HG03025 (cell line): ENCODE measurements at regions not wholly inside any gene's neighbourhood (a gene's known extent, or its start where the extent isn't known, plus 50 kb on each side); places are given as distances from the start of the nearest gene placed in this dataset.

Experiments
- ATAC-seq: cut with Tn5 transposase; IDR thresholded peaks from one replicate; pipeline ENCODE4 v1.9.1; 2021; ENCODE audit warnings: mild to moderate bottlenecking, moderate library complexity; ENCODE audit not compliant: unreplicated experiment, low FRiP score

DNA sequence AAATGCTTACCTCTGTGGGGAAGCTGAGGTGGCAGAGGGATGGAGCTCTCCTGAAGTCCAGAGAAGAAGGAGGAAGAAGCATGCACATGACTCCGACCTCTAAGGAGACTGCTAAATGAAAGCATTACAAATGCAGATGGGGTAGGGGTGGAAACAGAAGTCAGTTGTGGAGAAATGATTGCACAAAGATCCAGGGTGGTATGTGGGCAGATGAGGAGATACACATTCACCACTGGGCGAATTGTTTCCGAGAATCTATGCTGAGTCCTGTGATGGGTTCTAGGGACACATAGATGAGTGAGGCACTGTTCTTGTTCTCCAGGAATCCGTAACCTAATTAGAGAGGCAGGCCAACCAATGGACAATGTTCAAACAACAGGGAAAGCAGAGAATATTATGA lies 188.9 kb upstream of the ZBED5 start:
- ATAC-seq = no peak

DNA sequence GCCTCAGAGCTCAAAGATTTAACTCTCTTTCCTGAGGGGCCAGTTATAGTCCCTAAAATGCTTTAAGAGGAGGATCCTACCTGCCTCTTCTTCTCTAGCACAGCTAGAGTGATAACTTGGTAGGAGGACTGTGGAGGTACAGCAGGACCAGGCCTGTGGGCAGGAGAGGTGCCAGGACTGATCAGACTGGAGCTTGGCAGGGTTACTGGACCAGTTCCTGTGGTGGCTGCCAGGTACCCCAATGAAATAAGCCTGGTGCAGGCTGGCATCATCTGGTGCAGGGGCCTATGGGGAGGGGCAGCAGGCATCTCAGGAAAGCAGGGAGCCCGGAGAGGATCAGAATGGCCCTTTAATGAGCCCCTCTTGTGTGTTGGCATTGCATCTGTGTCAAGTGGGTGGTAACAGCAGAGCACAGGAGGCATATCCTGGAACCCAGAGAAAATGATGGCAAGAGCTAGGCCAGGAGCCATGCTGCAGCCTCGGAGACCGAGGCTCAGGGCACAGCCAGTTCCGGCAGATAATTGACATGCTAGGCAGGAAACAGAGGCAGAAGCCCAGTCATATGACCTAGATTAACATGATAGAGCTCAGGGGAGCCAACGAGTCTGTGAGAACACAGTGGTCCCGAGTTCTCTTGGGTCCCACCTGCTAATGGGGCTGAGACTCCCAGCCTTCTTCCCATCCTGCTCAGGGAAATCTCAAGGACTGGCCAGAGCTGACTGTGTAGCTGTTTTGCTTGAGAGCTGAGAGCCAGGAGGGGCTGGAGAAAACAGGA lies 187.5 kb upstream of the ZBED5 start:
- no peak for ATAC-seq

DNA sequence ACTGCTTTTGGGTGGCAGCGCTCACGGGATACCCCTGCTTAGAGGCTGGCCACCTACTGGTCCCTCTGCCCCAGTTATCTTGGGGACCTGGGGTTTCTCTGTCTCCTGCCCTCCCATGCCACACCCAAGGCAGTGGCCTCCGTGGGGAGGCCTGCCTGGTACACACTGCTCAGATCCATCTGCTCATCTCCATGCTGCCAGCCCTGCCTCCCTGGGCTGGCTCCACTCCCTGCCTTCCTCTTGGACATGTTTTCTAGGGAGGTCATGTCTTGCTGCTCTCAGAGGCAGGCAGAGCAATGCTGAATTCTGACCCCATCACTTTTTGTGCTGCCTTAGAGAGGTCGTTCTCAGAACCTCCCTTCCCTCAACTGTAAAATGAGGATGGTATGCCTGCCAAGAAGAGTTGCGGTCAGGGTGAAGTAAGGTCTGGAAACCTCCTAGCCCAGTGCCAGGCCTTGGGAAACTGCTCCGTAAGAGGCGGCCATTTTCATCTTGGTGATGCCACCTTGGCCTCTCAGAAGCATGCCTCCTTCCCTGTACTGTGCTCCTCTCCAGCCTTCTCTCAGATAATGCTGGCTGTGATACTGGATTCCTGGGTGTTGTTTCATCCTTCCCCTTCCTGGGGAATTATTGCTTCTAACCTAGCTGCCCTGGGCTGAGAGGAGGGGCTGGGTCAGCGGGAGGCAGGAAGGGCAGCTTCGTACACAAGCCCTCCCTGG lies 186.4 kb upstream of the ZBED5 start:
- no peak for ATAC-seq

DNA sequence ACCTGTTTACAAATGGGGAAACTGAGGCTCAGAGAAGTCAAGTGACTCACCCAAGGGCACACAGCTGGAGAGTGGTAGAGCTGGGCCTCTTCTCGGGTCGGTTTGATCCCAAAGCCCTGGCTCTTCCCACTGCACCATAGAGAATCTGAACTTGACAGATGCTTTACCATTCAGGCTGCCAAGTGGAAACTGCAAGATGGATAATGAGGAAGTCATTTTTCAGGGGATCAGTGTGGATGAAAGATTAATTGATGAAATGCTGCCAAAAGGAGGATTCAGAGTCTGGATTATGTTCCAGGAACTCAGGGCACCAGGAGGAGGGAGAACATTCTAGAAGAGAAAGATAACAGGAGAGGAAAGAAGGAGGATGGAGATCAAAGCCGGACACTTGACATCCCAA lies 185.9 kb upstream of the ZBED5 start:
- no peak for ATAC-seq

DNA sequence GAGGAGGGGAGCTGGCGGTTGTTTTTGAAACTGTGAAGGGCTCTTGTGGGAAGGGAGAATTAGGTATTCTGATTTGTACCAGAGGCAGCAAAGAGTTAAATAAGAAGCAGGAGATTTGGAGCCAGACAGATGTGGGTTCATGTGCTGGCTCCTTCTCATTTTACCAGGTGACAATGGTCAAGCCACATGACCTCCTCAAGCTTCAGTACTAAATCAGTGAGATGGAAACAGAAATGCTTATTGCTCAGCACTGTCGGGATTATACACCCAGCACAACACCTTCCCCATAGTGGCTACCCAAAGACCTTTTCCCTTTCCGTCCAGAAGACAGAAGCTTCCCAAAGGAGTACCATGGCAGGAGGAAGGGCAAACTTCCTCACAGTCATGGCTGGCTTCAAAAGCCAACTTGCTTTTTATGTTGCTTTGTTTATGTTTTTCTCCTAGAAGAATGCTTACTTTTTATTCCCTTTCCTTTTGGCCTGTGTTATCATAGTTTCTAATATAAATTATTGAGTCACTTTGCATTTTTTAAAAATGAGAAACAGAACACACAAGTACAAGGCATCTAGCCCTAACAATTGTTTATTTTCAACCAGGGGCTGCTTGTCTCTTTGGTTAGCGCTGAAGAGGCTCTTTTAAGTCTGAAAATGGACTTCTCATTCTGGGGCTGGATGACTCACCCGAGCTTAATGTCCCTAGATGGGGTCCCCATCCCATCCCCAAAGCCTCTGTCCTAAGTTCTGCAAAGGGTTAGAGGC lies 181.5 kb upstream of the ZBED5 start:
- no peak for ATAC-seq

DNA sequence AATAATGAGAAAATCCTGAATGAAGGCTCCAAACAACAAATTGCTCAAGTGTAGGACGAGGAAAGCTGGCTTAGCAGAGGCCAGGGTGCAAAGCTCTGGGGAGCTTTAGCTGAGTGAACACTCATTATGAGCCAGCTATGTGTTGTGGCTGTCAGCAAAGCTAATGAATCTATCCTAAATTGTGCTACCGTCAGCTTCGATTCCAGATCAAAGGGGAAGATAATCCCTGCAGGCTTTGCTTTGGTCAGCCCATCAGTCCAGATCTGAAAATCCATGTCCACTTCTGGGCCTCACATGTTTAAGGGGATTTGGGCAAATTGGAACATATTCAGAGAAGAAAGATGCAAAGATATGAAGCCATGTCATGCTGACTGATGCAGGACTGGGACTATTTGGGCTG lies 180.9 kb upstream of the ZBED5 start:
- ATAC-seq = no peak

GRCh38 chr11:11038352-11038751 lies 180.5 kb upstream of the ZBED5 start:
- no peak for ATAC-seq

GRCh38 chr11:11036848-11037732 lies 179.2 kb upstream of the ZBED5 start:
- ATAC-seq = no peak

DNA sequence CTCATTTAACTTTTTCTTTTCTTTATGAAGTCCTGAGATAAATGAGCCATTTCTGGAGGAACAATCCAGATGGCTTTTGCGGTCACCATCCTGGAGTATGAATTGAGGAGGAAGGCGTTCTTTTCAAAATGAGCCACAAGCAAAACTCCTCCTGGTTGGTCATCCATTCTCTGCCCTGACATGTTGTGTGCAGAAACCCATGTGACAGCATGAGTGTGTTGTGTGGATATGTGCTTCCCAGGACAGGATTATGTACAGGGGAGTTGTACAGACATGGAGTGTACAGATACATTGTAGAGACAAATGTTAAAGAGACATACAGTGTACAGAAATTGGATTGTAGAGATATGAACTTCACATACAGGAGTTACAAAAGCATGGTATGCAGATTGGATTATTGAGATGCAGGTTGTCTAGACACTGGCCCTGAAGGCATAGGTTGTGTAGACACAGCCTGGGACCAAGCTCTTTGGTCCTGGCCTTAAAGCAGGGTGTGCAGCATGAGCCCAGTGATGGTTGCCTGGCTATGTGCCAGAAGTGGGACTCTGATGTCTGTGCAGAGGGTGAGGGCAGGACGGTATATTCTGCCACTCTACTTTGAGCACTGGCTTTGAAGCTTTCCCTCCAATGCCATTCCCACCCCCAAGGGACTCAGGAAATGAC lies 178.5 kb upstream of the ZBED5 start:
- no peak for ATAC-seq

DNA sequence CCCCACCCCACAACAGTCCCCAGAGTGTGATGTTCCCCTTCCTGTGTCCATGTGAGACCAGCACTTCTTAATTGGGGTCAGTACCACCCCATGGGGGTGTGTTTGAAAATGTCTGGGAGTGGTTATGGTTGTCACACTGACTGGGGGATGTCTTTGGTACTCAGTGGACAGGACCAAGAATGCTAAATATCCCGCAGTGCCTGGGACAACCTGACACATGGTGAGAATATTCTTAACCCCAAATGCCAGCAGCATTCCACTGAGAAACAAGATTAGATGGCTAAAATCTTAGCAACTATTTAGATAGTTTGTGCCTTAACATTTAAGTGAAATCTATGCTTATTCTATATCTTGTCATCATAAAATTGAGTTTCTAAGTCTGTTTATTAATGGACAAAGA lies 177.5 kb upstream of the ZBED5 start:
- no peak for ATAC-seq

DNA sequence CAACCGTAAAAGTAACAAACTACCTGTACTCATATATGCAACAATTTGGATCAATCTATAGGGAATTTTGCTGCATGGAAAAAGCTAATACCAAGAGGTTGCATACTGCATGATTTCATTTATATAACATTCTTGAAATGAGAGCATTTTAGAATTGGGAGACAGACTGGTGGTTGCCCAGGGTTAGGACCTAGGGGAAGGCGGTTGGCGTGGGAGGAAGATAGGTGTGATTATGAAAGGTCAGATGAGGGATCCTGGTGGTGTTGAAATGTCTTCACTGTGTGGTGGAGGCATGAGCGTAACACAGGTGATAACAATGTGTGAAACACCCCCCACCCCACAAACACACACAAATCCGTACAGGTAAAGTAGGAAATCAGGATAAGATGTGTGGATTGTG lies 176.6 kb upstream of the ZBED5 start:
- ATAC-seq = no peak

- ATAC-seq = no peak
Measured at GRCh38 chr11:11032066-11032465, 174.2 kb upstream of the ZBED5 start.

GRCh38 chr11:11029027-11029426 lies 171.2 kb upstream of the ZBED5 start:
- ATAC-seq = no peak

DNA sequence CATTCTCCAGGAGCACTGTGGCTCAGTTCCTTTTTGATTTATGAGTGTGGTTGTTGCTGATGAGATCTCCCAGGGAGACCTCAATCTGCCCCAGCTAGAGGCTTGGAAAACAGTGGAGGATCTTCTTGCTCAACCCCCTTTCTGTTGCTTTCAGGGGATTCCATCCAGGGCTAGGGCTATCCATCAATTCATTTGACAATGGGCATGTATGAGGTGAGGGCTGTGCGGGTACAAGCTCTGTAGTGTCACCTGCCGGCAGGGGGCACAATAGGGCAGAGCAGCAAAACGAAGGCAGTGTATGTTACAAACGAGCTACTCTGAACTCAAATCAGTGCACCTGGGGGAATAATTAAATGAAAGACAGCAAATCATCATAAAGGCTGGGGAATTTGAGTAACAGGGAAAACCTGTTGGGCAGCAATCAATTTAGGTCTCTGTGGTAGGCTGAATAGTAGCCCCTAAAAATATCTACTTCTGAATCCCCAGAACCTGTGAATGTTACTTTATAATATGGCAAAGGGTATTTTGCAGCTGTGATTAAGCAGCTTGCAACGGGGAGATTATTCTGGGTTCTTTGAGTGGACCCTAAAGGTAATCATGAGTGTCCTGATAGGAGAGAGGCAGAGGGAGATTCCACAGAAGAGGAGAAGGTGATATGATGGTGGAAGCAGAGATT lies 170.3 kb upstream of the ZBED5 start:
- ATAC-seq = no peak

DNA sequence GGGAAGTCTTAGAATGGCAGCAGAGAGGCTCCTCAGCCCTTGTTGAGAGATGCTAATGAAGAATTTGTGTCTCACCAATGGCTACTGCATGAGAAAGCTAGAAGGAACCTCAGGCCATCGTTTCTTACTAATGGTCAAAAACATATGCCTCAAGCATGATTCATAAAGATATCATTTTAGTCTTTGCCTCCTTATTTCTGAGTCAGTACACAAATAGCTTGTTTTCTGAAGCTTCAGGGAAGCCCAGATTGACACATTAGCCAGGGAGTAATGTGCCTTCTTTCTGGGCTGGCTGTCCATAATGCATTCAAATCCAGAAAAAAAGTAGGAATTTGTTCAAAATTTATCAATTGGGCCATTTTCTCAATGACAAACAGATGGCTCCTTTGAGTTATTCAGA lies 169.4 kb upstream of the ZBED5 start:
- no peak for ATAC-seq

DNA sequence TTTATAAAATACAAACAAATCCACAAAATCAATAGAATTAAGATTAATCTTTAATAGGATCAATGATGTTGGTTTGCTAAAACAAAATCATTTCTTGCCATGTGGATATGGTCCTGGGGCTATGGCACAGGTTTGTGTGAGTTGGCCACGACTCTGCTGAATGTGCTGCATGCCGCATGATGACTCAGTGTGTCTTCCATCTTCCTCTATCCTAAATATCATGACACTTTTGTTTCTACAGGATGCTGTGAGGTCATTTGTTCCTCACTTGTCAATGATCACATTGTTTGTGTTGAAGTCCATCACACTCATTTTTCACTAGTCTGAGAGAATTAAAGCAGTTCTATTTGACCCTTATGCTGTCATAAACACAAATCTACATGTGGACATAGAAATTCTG lies 167.2 kb upstream of the ZBED5 start:
- no peak for ATAC-seq

GRCh38 chr11:11022125-11022730 lies 164.4 kb upstream of the ZBED5 start:
- no peak for ATAC-seq

- ATAC-seq = no peak
Measured at GRCh38 chr11:11021563-11021962, 163.7 kb upstream of the ZBED5 start.

DNA sequence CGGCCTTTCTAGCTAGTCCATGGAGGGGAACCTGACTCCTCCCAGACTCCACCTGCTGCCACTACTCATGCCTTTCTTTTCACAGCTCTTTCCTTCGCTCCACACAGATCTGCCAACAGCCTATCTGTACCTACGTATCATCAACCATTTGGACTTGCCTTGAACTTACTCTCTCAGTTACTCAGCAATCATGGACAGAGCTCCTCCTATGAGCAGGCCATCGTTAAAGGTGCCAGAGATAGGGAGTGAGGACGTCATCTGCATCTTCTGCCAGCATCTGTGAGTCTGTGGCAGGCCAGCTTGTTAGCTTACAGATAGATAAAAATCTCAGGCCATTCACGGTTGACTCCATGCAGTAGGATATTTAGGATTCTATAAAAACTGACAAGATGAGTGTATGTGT lies 162.9 kb upstream of the ZBED5 start:
- ATAC-seq = no peak
